H9 (cell line): ENCODE measurements at regions not wholly inside any gene's neighbourhood (a gene's known extent, or its start where the extent isn't known, plus 50 kb on each side); places are given as distances from the start of the nearest gene placed in this dataset.
"Not testable (repeated sequence)": the region's sequence is repeated elsewhere in the genome, so short reads cannot be mapped to it uniquely, and the experiment has no call there.

Experiments used
- DNase-seq: peaks from one replicate; pipeline ENCODE4 v3.0.0-alpha.2; 2017
- H2AFZ ChIP-seq: one replicate; pipeline ENCODE4 v1.6.1; 2013; ENCODE audit warnings: mild to moderate bottlenecking, low read length, control low read depth, moderate library complexity
- H2AK5ac ChIP-seq: 2 replicates; pipeline ENCODE4 v1.6.1; 2013; ENCODE audit warnings: low read length, control low read depth, mixed read lengths; ENCODE audit not compliant: insufficient read length
- H2BK120ac ChIP-seq: one replicate; pipeline ENCODE4 v1.6.1; 2013; ENCODE audit warnings: low read depth, mild to moderate bottlenecking, low read length, control low read depth, inconsistent platforms; ENCODE audit not compliant: poor library complexity, severe bottlenecking
- H2BK12ac ChIP-seq: 2 replicates; pipeline ENCODE4 v1.6.1; 2013; ENCODE audit warnings: low read length, control low read depth, mixed read lengths, low read depth; ENCODE audit not compliant: insufficient read length
- H2BK15ac ChIP-seq: 2 replicates; pipeline ENCODE4 v1.6.1; 2013; ENCODE audit warnings: low read depth, low read length, control low read depth
- H2BK20ac ChIP-seq: one replicate; pipeline ENCODE4 v1.6.1; 2013; ENCODE audit warnings: low read depth, mild to moderate bottlenecking, low read length, control low read depth, inconsistent platforms; ENCODE audit not compliant: poor library complexity, severe bottlenecking
- H2BK5ac ChIP-seq: 2 replicates; pipeline ENCODE4 v1.6.1; 2013; ENCODE audit warnings: low read length, control low read depth, mixed read lengths; ENCODE audit not compliant: insufficient read length
- H3K14ac ChIP-seq: 2 replicates; pipeline ENCODE4 v1.6.1; 2013; ENCODE audit warnings: low read length, control low read depth; ENCODE audit not compliant: insufficient read depth
- H3K18ac ChIP-seq: 2 replicates; pipeline ENCODE4 v1.6.1; 2013; ENCODE audit warnings: low read depth, mild to moderate bottlenecking, mixed read lengths, low read length, control low read depth; ENCODE audit not compliant: insufficient read length
- H3K23ac ChIP-seq: 2 replicates; pipeline ENCODE4 v1.6.1; 2013; ENCODE audit warnings: low read length, control low read depth, mixed read lengths, low read depth; ENCODE audit not compliant: insufficient read length
- H3K23me2 ChIP-seq: 2 replicates; pipeline ENCODE4 v1.6.1; 2013; ENCODE audit warnings: low read depth, mild to moderate bottlenecking, mixed read lengths, low read length, control low read depth; ENCODE audit not compliant: insufficient read length, poor library complexity, severe bottlenecking
- H3K27ac ChIP-seq: 2 replicates; pipeline ENCODE4 v1.5.1; 2013; ENCODE audit warnings: low read length, control low read depth, mixed read lengths, low read depth; ENCODE audit not compliant: insufficient read length
- H3K27me3 ChIP-seq: 2 replicates; pipeline ENCODE4 v1.6.1; 2013; ENCODE audit warnings: low read length, control low read depth, inconsistent platforms; ENCODE audit not compliant: insufficient read depth
- H3K4ac ChIP-seq: 2 replicates; pipeline ENCODE4 v1.6.1; 2013; ENCODE audit warnings: low read depth, mild to moderate bottlenecking, control low read depth, inconsistent platforms, low read length, moderate library complexity
- H3K4me1 ChIP-seq: 2 replicates; pipeline ENCODE4 v1.6.1; 2013; ENCODE audit warnings: low read length, control low read depth, inconsistent platforms; ENCODE audit not compliant: insufficient read depth
- H3K4me2 ChIP-seq: 2 replicates; pipeline ENCODE4 v1.6.1; 2013; ENCODE audit warnings: low read length, control low read depth, mixed read lengths; ENCODE audit not compliant: insufficient read length, insufficient read depth
- H3K56ac ChIP-seq: 2 replicates; pipeline ENCODE4 v1.6.1; 2013; ENCODE audit warnings: low read depth, mild to moderate bottlenecking, mixed read lengths, low read length, control low read depth; ENCODE audit not compliant: insufficient read length
- H3K79me1 ChIP-seq: 2 replicates; pipeline ENCODE4 v1.6.1; 2013; ENCODE audit warnings: low read depth, mild to moderate bottlenecking, moderate library complexity, low read length, control low read depth, inconsistent platforms; ENCODE audit not compliant: insufficient read depth, poor library complexity, severe bottlenecking
- H3K79me2 ChIP-seq: 2 replicates; pipeline ENCODE4 v1.6.1; 2013; ENCODE audit warnings: low read length, control low read depth, inconsistent platforms; ENCODE audit not compliant: insufficient read depth
- H3K9ac ChIP-seq: 2 replicates; pipeline ENCODE4 v1.6.1; 2013; ENCODE audit warnings: low read length, control low read depth, mixed read lengths; ENCODE audit not compliant: insufficient read length; ENCODE audit errors: extremely low read depth
- H3K9me3 ChIP-seq: one replicate; pipeline ENCODE4 v1.6.1; 2013; ENCODE audit warnings: low read depth, low read length, inconsistent platforms; ENCODE audit not compliant: control insufficient read depth
- H3T11ph ChIP-seq: one replicate; pipeline ENCODE4 v1.6.1; 2013; ENCODE audit warnings: mild to moderate bottlenecking, low read length, control low read depth, inconsistent platforms
- H4K20me1 ChIP-seq: one replicate; pipeline ENCODE4 v1.6.1; 2013; ENCODE audit not compliant: control insufficient read depth, insufficient read length, insufficient read depth
- H4K5ac ChIP-seq: 2 replicates; pipeline ENCODE4 v1.6.1; 2013; ENCODE audit warnings: low read depth, mild to moderate bottlenecking, mixed read lengths, low read length, control low read depth; ENCODE audit not compliant: insufficient read length
- H4K8ac ChIP-seq: replicated peaks from 2 replicates; pipeline ENCODE4 v1.6.1; 2013; ENCODE audit warnings: low read length, control low read depth, mixed read lengths, low read depth; ENCODE audit not compliant: insufficient read length
- H4K91ac ChIP-seq: 2 replicates; pipeline ENCODE4 v1.6.1; 2013; ENCODE audit warnings: low read depth, mild to moderate bottlenecking, moderate library complexity, mixed read lengths, low read length, control low read depth; ENCODE audit not compliant: insufficient read length
- H3K27ac Mint-ChIP-seq, 3 experiments: 2 replicates in 2 of 3; 3 replicates in 1 of 3; pipeline ENCODE4 v1.8.0; 2020 to 2021; ENCODE audit warnings: mixed read lengths in 3 of 3, mild to moderate bottlenecking in 1 of 3, moderate library complexity in 1 of 3
- H3K27me3 Mint-ChIP-seq: 2 replicates; pipeline ENCODE4 v1.8.0; 2021; ENCODE audit warnings: low read depth, mild to moderate bottlenecking, moderate library complexity, mixed read lengths
- H3K36me3 Mint-ChIP-seq, 3 experiments: 2 replicates in 2 of 3; 3 replicates in 1 of 3; pipeline ENCODE4 v1.8.0; 2020 to 2021; ENCODE audit warnings: low read depth in 3 of 3, mixed read lengths in 3 of 3; ENCODE audit not compliant: insufficient read depth in 1 of 3
- H3K4me1 Mint-ChIP-seq, 2 experiments: 2 replicates each; pipeline ENCODE4 v1.8.0; 2020; ENCODE audit warnings: mixed read lengths in 2 of 2
- H3K4me3 Mint-ChIP-seq, 2 experiments: 2 replicates in 1 of 2; 3 replicates in 1 of 2; pipeline ENCODE4 v1.8.0; 2020 to 2021; ENCODE audit warnings: mild to moderate bottlenecking in 2 of 2, mixed read lengths in 2 of 2, moderate library complexity in 1 of 2
- H3K9me3 Mint-ChIP-seq, 2 experiments: 2 replicates in 1 of 2; 3 replicates in 1 of 2; pipeline ENCODE4 v1.8.0; 2020; ENCODE audit warnings: mild to moderate bottlenecking in 2 of 2, mixed read lengths in 2 of 2, moderate library complexity in 1 of 2
- WGBS: extraction: QIAGEN DNeasy Blood & Tissue Kit; methylation state at CpG from one replicate; pipeline ENCODE4 v1.1.7; 2013; ENCODE audit warnings: missing lambda C conversion rate, low lambda C conversion rate, mixed read lengths; ENCODE audit not compliant: insufficient read length; ENCODE audit errors: extremely low coverage; 5-methylcytosine and 5-hydroxymethylcytosine counted together
- TF ChIP-seq, protein P1 (sequence below): fragments of 200-600 bp; sonication (generic); conservative IDR thresholded peaks from 3 replicates; pipeline ENCODE4 v1.8.0; 2021; ENCODE audit warnings: antibody characterized with exemption, mild to moderate bottlenecking

DNA sequence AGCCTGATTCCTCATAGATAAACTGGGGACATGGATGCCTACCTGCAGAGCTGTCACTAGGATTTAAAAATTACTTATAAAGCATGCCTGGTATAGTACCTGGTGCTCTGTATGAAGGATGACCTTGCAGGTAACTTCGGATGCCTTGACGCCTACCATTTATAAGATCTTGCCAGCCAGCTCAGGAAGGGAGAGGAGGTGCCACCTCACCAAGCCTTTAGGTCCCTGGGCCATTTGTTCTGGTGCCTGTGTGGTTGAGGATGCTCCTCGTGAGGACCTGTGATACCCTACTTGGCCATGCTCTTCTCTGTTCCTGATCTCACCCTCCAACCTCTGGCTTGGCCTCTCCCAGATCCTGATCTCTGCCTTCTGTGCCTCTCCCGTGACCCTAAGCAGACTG is 85.2 kb downstream of the FDX1 start:
- Histone ChIP-seq H3K27me3 (no peaks in the 10 kb centered on the region), H3K23me2 (no peaks in the 10 kb centered on the region), H3K14ac (no peak overlapping the region), H4K91ac (no peak overlapping the region), H3K23ac (no peak overlapping the region), H3K9me3 (no peaks in the 10 kb centered on the region), H4K8ac (no peak overlapping the region), H3K4me1 (no peaks in the 10 kb centered on the region), H2BK5ac (no peak overlapping the region), H3K4ac (no peak overlapping the region), H3K18ac (no peak overlapping the region), H2BK120ac (no peak overlapping the region), H3K4me2 (no peak overlapping the region), H3K27ac (no peak overlapping the region), H2AK5ac (no peak overlapping the region), H2AFZ (no peak overlapping the region), H3K9ac (no peak overlapping the region), H4K20me1 (no peaks in the 10 kb centered on the region), H4K5ac (no peak overlapping the region), H3K56ac (no peak overlapping the region), H2BK12ac (no peak overlapping the region), H2BK20ac (no peak overlapping the region), H2BK15ac (no peak overlapping the region), H3T11ph (no peak overlapping the region), H3K79me1 (no peaks in the 10 kb centered on the region), H3K79me2 (no peaks in the 10 kb centered on the region)
- no peaks in the 10 kb centered on the region; a peak in 2 of 7 replicates for H3K36me3 Mint-ChIP-seq
- no peak overlapping the region for H3K27ac Mint-ChIP-seq
- no peaks in the 10 kb centered on the region for H3K27me3 Mint-ChIP-seq
- WGBS = no CpG with 5 or more reads among the region's 4 CpGs
- H3K4me1 Mint-ChIP-seq = peaks cover 22 to 23% of the 10 kb centered on the region in 2 experiments
- DNase-seq = no peak
- TF ChIP-seq, protein P1, sequence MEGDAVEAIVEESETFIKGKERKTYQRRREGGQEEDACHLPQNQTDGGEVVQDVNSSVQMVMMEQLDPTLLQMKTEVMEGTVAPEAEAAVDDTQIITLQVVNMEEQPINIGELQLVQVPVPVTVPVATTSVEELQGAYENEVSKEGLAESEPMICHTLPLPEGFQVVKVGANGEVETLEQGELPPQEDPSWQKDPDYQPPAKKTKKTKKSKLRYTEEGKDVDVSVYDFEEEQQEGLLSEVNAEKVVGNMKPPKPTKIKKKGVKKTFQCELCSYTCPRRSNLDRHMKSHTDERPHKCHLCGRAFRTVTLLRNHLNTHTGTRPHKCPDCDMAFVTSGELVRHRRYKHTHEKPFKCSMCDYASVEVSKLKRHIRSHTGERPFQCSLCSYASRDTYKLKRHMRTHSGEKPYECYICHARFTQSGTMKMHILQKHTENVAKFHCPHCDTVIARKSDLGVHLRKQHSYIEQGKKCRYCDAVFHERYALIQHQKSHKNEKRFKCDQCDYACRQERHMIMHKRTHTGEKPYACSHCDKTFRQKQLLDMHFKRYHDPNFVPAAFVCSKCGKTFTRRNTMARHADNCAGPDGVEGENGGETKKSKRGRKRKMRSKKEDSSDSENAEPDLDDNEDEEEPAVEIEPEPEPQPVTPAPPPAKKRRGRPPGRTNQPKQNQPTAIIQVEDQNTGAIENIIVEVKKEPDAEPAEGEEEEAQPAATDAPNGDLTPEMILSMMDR = no peak
- peaks cover 3 to 8% of the 10 kb centered on the region in 2 experiments; a peak in 4 of 5 replicates for H3K9me3 Mint-ChIP-seq
- H3K4me3 Mint-ChIP-seq = no peak overlapping the region

DNA sequence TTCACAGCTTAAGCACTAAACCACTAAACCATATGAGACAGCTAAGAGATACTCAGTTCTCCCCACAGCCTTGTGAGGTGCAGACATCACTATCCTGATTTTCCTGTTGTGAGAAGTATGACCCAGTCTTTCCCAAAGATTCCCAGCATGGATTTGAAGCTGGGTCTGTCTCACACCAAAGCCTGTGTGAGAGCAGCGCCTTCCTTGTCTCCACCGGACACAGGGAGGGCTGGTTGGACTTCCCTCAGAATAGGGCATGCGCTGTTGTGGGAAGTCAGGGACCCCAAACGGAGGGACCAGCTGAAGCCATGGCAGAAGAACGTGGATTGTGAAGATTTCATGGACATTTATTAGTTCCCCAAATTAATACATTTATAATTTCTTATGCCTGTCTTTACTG is 87.6 kb downstream of the FDX1 start:
- not testable (repeated sequence) for H3T11ph ChIP-seq, H2BK120ac ChIP-seq, H2AFZ ChIP-seq, H4K5ac ChIP-seq, H3K27ac Mint-ChIP-seq, H4K8ac ChIP-seq, H3K9ac ChIP-seq, H2BK12ac ChIP-seq, DNase-seq, H3K4ac ChIP-seq, H3K79me2 ChIP-seq, H2BK20ac ChIP-seq, H2AK5ac ChIP-seq, H3K27me3 ChIP-seq, H3K79me1 ChIP-seq, H3K4me3 Mint-ChIP-seq, H3K23me2 ChIP-seq, H3K27ac ChIP-seq, H3K56ac ChIP-seq, H3K9me3 ChIP-seq, H2BK15ac ChIP-seq, H4K91ac ChIP-seq, H3K18ac ChIP-seq, H3K14ac ChIP-seq, H3K23ac ChIP-seq, H4K20me1 ChIP-seq, H3K9me3 Mint-ChIP-seq, H3K4me2 ChIP-seq, H3K4me1 ChIP-seq, H3K27me3 Mint-ChIP-seq, H3K36me3 Mint-ChIP-seq, H2BK5ac ChIP-seq
- no CpG with 5 or more reads among the region's 5 CpGs for WGBS
- peaks cover 23 to 24% of the 10 kb centered on the region in 2 experiments for H3K4me1 Mint-ChIP-seq
